HG02642 (cell line): ENCODE measurements at regions not wholly inside any gene's neighbourhood (a gene's known extent, or its start where the extent isn't known, plus 50 kb on each side); places are given as distances from the start of the nearest gene placed in this dataset.
"Not testable (repeated sequence)": the region's sequence is repeated elsewhere in the genome, so short reads cannot be mapped to it uniquely, and the experiment has no call there.

Source experiments
- ATAC-seq: cut with Tn5 transposase; IDR thresholded peaks from one replicate; pipeline ENCODE4 v1.9.1; 2021; ENCODE audit warnings: mild to moderate bottlenecking; ENCODE audit not compliant: unreplicated experiment, poor library complexity

DNA sequence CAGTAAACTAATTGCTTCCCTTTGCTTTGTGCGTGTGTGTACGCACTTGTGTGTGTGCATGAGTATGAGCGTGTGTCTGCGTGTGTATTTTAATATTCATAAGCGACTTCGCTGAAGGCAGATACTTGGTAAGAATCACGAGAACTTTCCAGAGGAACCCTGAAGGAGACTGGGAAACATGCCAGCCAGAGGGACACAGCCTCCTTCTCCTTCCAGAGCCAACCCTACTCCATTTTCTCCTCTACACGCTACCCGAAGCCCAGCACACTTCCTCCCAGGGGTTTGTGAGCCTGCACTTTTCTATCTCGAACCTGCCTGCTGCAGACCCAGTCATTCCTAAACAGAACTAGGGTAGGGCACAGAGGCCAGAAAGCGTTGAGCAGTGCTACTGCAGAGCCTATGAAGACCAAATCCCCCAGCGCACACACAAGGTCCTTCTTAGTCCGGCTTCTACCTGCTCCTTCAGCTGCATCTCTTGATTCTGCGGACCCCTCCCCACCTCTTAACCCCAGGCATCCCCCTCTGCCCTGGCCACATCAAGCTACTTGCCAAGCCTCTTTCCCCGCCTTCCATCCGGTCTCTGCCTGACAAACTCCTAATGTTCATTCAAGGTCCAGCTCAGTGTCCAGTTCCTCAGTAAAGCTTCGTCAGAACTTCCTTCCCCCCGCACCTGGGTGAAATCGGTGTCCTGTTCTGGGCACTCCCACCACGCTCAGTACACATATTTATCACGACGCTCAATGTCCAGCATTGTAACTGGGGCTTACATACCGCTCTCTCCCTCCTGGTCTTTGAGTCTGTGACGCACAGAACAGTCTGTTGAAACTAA lies 191.8 kb downstream of the FAM43A start:
- no peak for ATAC-seq

- ATAC-seq, result no peak
These were observed 193.6 kb downstream of the FAM43A start for GRCh38 chr3:194879126-194879877.

GRCh38 chr3:194879991-194880939 lies 194.6 kb downstream of the FAM43A start:
- no peak for ATAC-seq

- ATAC-seq, result no peak
These were observed 195.6 kb downstream of the FAM43A start for GRCh38 chr3:194880940-194881925.

DNA sequence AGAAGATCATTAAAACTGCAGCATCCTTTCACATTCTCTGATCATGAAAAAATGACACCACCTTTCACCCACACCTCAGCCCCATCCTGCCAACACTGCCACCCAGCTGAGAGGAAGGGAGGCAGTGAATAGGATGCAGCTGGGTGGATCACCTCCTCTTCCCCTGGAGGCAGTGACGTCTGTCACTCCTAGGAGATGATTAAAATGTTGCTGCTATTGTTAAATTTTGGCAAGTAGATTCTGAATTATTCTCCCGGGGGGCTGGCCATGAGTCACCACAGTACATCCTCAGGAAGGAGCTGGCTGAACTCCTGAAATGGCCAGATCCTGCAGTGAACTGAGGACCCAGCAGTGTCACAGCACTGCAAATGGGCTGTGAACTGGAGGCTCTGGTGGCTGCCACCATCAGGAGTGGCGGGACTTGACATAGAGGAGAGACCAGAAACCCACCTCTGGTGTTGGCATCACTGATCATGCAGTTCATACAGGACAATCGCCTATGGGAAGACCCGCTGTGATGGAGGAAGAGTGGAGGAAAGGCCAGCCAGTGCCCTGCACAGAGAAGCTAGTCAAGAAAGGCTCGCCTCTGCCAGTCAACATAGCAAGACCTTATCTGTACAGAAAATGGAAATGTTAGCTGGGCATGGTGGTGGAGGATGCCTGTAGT lies 199.1 kb downstream of the FAM43A start:
- ATAC-seq, result no peak

DNA sequence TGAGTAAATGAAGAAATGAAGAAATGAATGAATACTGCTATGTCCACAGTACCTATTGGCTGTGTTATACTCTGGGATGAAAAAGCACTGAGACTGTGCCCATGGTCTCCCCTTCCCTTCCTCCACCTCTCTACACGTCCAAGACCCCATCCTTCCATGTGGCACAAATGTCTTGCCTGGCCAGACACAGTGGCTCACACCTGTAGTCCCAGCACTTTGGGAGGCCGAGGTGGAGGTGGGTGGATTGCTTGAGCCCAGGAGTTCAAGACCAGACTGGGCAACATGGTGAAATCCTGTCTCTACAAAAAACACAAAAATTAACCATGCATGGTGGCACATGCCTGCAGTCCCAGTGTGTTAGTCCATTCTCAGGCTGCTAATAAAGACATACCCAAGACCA lies 200.1 kb downstream of the FAM43A start:
- ATAC-seq, result no peak

GRCh38 chr3:194886836-194887235 lies 201.2 kb downstream of the FAM43A start:
- ATAC-seq, result no peak

GRCh38 chr3:194888062-194888461 lies 202.4 kb downstream of the FAM43A start:
- ATAC-seq, result not testable (repeated sequence)

DNA sequence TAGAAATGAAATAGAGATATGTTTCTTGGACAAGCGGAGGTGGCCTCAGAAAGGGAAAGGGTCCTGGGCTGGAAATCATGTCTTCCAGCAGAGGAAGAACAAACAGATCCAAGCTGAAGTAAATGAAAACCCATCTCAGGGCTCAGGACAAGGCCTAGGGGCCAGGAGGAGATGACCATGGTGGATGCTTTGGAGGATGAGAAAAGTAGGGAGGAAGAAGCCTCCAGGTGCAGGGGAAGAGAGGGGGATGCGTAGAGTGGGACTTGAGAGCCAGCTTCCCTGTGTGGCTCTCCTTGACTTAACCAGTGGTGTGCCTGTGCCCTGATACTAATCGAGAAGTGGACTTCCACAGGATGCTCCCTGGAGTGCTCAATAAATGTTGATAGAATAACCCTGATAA lies 203.2 kb downstream of the FAM43A start:
- no peak for ATAC-seq

- no peak for ATAC-seq
These were observed 204.4 kb downstream of the FAM43A start for GRCh38 chr3:194890091-194890490.

DNA sequence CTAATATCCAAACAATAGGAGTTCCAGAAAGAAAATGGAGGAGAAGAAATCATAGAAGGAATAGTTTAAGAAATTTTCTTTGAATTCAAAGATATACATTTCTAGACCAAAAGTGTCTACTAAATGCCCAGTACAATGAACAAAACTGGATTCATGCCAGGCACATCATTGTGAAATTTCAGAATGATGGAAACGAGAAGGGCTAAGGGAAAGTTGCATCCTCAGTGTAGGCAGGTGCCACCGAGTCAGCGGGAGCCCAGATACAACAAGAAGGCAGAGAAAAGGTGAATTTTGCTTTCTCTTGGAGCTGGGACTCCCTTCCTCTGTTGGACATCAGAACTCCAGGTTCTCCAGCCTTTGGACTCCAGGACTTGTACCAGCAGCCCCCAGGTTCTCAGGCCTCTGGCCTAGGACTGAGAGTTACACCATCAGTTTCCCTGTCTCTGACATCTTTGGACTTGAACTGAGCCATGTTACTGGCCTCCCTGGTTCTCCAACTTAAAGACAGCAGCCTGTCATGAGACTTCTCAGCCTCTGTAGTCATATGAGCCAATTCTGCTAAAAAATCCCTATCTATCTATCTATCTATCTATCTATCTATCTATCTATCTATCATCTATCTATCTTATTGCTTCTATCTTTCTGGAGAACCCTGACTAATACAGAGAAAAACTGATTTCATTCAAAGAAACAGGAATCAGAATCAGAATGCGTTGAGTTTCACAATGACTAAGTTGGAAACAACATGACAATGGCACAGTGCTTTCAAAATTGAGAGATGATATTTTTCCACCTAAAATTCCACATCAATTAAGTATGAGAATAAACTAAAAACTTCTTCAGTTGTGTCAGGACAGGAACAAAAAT lies 207.7 kb downstream of the FAM43A start:
- no peak for ATAC-seq

DNA sequence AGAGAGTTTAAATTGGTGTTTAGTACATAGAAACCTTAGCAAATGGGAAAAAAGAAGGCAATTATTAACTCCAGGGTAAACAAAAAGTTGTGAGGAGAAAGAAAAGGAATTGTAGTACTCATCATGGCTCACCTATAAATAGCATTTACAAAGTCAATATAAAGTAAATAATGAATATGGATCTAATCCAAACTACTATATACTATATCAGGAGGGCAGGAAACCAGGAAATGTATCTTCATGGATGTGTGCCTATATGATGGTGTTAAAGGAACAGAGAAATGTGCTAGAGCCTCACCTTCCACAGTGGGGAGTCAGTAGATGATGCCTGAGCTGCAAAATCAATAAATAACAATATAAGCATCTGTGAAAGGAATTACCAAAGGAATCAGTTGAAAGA lies 208.9 kb downstream of the FAM43A start:
- no peak for ATAC-seq

- no peak for ATAC-seq
These were observed 215.3 kb downstream of the FAM43A start for GRCh38 chr3:194900854-194901522.

GRCh38 chr3:194903447-194903846 lies 217.8 kb downstream of the FAM43A start:
- ATAC-seq, result not testable (repeated sequence)

DNA sequence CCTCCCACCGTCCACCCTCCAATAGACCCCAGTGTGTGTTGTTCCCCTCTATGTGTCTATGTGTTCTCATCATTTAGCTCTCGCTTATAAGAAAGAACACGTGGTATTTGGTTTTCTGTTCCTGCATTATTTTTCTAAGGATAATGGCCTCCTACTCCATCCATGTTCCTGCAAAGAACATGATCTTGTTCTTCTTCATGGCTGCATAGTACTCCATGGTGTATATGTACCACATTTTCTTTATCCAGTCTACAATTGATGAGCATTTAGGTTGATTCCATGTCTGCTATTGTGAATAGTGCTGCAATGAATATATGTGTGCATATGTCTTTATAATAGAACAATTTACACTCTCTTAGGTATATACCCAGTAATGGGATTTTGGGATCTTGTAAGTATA lies 219.3 kb downstream of the FAM43A start:
- not testable (repeated sequence) for ATAC-seq

DNA sequence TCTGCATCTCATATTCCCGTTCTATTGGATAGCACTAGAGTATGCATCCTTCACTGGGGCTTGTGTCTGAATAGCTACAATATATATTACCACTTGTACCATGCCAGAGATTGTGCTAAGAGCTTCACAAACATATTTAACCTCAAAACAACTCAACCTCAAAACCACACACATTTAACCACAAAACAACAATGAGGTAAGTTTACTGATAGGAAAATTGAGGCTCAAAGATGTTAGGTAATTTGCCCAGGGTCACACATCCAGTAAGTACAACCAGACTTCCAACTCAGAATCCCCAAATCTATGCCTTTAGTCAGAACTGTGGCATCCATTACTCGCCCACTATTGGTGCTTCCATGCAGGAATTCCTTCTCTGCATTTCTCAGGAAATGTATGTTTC lies 220.0 kb downstream of the FAM43A start:
- ATAC-seq, result no peak

GRCh38 chr3:194906229-194906629 lies 220.5 kb downstream of the FAM43A start:
- ATAC-seq, result no peak
